SW 1271 (cell line): ENCODE measurements at regions not wholly inside any gene's neighbourhood (a gene's known extent, or its start where the extent isn't known, plus 50 kb on each side); places are given as distances from the start of the nearest gene placed in this dataset.
"Not testable (repeated sequence)": the region's sequence is repeated elsewhere in the genome, so short reads cannot be mapped to it uniquely, and the experiment has no call there.

Experiments used
- DNase-seq, 2 experiments: peaks; one replicate each; lab custom pipeline; 2025; lab: John Stamatoyannopoulos, UW

DNA sequence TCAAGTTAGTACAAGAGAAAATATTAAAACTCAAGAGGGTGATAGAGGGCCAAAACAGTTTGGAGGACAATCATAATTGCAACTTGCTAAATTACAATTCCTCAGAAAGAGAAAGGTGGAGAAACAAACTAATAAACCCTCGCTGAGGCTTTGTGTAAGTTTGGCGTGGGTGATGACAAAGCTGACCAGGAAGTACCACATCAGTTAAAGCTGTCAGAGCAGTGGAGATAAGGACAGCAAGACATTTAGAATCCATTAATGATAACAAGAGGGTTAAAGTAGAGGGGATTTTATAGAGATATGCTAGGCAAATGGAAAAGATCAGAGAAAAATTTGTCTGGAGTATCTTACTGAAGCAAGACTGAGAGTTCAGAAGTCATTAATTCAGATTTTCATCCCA, 334.4 kb downstream of the TFAP2B start:
- no peak for DNase-seq

DNA sequence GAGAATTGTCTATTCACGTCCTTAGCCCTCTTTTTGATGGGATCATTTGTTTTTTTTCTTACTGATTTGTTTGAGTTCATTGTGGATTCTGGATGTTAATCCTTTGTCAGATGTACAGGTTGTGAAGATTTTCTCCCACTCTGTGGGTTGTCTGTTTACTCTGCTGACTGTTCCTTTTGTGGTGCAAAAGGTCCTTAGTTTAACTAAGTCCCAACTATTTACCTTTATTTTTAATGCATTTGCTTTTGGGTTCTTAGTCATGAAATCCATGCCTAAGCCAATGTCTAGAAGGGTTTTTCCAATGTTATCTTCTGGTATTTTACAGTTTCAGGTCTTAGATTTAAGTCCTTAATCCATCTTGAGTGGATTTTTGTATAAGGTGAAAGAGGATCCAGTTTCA, 336.3 kb downstream of the TFAP2B start:
- not testable (repeated sequence) for DNase-seq

GRCh38 chr6:51159260-51159659, 340.6 kb downstream of the TFAP2B start:
- not testable (repeated sequence) for DNase-seq

DNA sequence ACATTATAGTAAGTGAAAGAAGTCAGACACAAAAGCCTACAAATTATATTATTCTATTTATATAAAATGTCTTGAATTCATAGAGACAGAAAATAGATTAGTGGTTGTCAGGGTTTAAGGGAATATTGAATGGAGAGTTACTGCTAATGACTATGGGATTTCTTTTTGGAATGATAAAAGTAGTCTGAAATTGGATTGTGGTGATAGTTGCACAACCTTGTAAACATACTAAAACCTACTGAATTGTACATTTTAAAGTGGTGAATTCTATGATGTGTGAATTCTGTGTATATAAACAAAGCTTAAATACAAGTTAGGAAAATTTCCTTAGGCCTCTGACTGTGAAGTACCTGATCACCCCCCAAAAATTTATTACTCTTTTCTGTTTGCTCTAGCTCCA, 343.1 kb downstream of the TFAP2B start:
- no peak for DNase-seq

- no peak for DNase-seq
Measured at GRCh38 chr6:51163843-51164529, 345.3 kb downstream of the TFAP2B start.

GRCh38 chr6:51166914-51167313, 348.2 kb downstream of the TFAP2B start:
- no peak for DNase-seq

DNA sequence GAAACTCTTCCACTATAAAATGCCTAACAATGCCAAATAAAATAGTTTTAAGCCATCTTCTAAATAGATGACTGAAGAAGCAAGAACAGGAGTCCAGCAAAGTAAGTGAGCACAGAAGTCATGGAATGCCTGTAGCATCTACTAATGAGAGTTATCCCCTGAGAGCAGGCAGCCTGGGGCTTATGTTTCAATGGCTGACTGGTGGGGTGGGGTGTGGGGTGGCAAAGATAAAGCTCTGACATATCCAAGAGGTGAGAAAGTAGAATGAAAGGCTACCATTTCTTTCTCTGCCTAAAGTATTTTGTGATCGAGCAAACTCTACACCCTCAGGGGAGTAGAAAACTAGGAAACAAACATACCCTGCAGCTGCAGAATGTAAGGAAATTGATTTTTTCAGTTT, 348.8 kb downstream of the TFAP2B start:
- DNase-seq, result no peak

GRCh38 chr6:51182827-51183226, 364.2 kb downstream of the TFAP2B start:
- no peak for DNase-seq

DNA sequence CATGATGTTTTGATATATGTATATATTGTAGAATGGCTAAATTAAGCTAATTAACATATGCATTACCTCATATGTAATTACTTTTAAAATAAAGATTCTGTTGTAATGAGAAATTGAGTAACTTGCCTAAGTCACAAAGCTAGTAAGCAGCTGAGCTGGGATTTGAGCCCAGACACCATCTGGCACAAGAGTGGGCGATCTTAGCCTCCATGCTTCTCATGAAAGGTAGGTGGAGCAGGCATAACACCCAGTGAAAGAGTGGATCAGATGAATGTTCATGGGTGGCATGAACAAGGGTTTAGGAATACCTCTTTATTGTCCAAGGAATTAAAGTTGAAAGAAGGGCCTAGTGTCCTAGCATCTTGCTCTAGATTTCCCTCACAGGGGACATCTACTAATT, 365.4 kb downstream of the TFAP2B start:
- no peak for DNase-seq

DNA sequence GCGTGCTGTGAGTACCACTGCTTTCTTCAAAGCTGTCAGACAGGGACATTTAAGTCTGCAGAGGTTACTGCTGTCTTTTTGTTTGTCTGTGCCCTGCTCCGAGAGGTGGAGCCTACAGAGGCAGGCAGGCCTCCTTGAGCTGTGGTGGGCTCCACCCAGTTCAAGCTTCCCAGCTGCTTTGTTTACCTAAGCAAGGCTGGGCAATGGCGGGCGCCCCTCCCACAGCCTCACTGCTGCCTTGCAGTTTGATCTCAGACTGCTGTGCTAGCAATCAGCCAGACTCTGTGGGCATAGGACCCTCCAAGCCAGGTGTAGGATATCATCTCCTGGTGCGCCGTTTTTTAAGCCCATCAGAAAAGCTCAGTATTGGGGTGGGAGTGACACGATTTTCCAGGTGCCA, 374.5 kb downstream of the TFAP2B start:
- DNase-seq, result not testable (repeated sequence)

GRCh38 chr6:51199105-51199552, 380.5 kb downstream of the TFAP2B start:
- no peak for DNase-seq

DNA sequence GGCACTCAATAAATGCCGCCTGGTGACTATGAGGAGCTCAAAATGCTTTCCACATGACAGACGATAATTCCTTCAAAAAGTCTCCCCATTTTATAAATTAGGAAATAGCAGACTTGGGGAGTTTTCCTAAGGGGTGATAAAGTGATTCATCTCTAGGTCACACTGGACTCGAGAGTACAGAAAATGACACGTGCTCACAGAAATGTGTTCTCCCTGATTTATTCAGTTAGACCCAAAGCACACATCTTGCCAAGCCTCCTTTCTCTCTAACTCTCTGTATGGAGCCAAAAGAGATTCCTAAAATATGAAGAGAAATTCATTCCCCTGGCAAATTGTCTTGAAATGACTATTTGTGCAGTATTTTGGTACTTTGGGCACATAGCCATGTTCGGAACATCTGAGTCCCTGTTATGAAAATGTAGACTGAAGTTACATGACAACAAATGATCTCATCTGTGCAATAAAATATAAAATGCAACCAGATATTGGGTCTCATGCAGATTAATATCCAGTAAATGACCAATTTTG, 381.1 kb downstream of the TFAP2B start:
- DNase-seq, result no peak

DNA sequence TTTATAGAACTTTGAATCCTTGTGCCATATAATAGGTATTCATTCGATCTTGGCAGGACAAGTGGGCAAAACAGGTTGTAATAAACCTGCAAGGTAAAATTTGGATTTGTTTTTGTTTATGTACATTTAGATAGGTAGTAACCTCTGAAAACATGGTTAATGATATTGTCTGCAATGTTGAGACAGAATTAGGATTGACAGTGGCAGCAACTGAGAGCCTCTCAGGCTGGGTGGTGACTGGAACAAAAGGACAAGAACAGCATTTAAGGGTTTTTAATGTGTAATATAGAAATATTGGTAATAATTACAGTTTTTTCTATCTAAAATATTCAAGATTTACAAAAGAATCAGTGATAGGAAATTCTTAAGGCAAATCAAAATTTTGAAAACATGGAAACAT, 382.0 kb downstream of the TFAP2B start:
- no peak for DNase-seq

DNA sequence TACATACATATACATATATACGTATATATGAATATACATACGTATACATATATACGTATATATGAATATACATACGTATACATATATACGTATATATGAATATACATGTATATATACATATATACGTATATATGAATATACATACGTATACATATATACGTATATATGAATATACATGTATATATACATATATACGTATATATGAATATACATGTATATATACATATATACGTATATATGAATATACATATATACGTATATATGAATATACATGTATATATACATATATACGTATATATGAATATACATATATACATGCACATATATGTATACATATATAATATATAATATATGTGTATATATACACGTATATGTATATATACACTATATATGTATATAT, 384.0 kb downstream of the TFAP2B start:
- not testable (repeated sequence) for DNase-seq

DNA sequence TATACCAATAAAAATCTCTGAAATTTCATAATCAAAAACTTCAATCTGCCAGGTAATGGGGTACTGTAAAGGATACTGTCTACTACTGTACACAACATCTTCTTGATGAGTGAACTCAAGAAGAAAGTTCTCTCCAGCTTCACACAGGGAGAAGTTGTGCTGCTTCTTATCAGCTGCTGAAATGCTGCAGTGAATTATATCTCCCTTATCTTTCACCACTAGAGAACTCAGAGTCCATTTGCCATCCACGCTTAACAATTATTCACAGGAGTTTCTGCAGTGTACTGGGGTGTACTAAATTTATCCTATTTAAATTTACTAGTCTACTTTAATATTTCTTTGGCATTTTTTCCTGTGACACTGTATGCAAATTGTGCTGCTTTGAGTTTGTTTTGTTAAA, 384.8 kb downstream of the TFAP2B start:
- DNase-seq, result no peak

- DNase-seq, result not testable (repeated sequence)
Measured at GRCh38 chr6:51206686-51207085, 388.0 kb downstream of the TFAP2B start.

GRCh38 chr6:51209651-51210050, 391.0 kb downstream of the TFAP2B start:
- DNase-seq, result no peak

GRCh38 chr6:51213811-51214210, 395.1 kb downstream of the TFAP2B start:
- no peak for DNase-seq

GRCh38 chr6:51214442-51214841, 395.8 kb downstream of the TFAP2B start:
- DNase-seq, result no peak

- DNase-seq, result no peak
Measured at GRCh38 chr6:51218181-51218580, 399.5 kb downstream of the TFAP2B start.

DNA sequence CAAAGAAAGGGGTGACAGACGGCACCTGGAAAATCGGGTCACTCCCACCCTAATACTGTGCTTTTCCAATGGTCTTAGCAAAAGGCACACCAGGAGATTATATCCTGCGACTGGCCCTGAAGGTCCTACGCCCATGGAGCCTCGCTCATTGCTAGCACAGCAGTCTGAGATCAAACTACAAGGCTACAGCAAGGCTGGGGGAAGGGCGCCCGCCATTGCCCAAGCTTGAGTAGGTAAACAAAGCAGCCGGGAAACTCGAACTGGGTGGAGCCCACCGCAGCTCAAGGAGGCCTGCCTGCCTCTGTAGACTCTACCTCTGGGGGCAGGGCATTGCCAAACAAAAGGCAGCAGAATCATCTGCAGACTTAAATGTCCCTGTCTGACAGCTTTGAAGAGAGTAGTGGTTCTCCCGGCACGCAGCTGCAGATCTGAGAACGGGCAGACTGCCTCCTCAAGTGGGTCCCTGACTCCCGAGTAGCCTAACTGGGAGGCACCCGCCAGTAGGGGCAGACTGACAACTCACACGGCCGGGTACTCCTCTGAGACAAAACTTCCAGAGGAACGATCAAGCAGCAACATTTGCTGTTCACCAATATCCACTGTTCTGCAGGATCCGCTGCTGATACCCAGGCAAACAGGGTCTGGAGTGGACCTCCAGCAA, 406.0 kb downstream of the TFAP2B start:
- not testable (repeated sequence) for DNase-seq

GRCh38 chr6:51241376-51241775, 422.7 kb downstream of the TFAP2B start:
- no peak for DNase-seq

- no peak for DNase-seq
Measured at GRCh38 chr6:51249798-51250197, 431.1 kb downstream of the TFAP2B start.

DNA sequence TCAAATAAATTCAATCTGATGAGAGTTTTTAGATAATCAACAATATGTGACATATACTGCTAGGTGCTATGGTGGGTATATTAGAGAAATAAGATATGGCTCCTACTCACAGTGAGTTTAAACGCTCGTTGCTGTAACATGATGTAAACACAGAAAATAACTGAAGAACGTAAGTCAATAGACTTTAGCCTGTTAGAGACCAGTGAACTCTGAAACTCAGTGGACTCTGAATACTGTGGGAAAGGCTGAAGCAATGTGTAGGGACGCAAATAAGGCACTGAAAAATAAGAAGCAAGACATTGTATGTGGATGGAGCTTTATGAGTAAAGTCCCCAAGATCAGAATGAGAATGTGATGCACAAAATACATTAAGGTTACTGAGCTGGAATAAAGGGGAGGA, 431.6 kb downstream of the TFAP2B start:
- no peak for DNase-seq
